ENCODE measurements at regions not wholly inside any gene's neighbourhood (a gene's known extent, or its start where the extent isn't known, plus 50 kb on each side); places are given as distances from the start of the nearest gene placed in this dataset.

DNA sequence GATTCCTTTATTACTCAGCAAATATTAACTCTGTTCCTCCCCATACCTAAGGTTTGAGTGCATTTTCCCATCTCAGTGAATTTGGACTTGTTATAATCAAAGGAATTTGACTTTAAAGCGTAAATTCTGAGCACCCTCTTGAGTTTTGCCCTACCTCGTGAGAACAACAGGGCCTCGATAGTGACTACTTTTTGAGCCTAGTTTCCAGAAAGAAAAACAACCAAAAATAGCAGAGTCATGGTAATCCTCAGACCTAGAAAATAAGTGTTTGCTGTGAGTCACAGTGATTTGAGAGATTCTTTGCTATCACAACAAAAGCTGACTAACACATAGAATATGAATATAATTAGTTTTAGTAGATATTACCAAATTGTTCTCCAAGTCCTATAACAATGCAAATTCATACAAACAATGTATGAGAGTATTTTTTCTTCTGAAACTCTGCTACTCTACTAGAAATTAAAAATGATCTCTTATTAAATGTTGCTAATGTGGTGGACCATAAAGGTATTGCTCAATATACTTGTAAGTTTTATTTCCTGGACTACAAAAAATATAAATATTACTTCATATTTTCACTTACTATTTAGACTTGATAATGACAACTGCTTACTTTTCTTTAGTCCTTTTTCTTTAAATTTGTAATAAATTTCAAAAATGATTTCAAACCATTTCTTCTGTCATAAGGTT lies 759.7 kb downstream of the BRINP1 start:
- DNase-seq = no peak

- DNase-seq = no peak
Measured at GRCh38 chr9:118612201-118612600, 757.0 kb downstream of the BRINP1 start.

GRCh38 chr9:118613996-118614395 lies 755.2 kb downstream of the BRINP1 start:
- no peak for DNase-seq

DNA sequence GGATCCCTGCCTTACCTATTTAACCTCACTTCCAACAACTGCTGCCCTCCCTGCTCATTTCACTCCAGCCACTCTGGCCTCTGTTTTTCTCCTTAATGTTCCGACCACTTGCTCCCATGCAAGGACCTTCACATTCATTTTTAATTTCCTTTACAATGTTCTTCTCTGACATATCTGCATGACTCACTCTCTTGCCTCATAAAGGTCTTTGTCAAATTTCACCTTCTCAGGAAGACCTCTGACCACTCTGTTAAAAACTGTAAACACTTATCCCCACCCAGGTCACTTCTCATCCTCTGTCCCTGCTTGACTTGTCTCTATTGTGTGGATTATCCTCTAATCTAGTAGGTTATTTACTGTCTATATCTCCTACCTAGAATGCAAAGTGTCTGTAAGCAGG lies 751.2 kb downstream of the BRINP1 start:
- DNase-seq = no peak

- no peak for DNase-seq
Measured at GRCh38 chr9:118618849-118619248, 750.4 kb downstream of the BRINP1 start.

DNA sequence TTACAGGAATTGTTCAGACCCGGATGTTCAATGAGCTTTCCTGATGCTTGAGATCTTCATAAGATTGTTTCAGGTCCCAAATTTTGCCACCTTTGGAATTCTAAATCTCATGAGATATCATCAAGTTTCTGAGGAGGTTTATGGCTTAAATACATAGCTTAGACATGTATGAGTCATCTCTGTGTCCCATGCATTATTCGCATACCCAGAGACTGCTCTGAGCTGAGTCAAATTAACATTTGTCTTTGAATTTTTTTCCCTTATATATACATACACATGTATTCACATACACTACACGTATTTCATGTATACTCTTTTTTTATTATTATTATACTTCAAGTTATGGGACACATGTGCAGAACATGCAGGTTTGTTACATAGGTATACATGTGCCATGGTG lies 744.6 kb downstream of the BRINP1 start:
- no peak for DNase-seq

DNA sequence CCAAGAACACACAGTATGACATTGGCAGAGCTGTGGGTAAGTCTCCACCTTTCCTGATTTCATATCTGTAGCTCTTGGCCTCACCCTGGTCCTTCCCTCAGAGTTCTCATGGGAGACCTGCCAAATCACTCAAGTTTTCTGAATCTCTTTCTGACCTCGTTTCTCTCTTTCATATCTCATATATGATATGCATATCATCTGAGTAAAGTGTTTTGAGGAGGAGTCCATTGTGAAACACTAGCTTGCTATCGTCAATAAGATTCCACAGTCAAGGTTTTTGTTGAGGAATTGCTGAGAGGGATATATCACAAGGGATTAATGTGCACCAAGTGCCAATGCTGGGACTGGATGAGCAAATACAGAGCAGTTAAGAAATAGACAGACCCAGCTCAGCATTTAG lies 739.2 kb downstream of the BRINP1 start:
- no peak for DNase-seq

GRCh38 chr9:118630931-118631595 lies 738.2 kb downstream of the BRINP1 start:
- no peak for DNase-seq

GRCh38 chr9:118631956-118632355 lies 737.3 kb downstream of the BRINP1 start:
- no peak for DNase-seq

- DNase-seq = no peak
Measured at GRCh38 chr9:118635416-118635815, 733.8 kb downstream of the BRINP1 start.

GRCh38 chr9:118637681-118638080 lies 731.6 kb downstream of the BRINP1 start:
- DNase-seq = no peak

GRCh38 chr9:118640836-118641560 lies 728.2 kb downstream of the BRINP1 start:
- no peak for DNase-seq

DNA sequence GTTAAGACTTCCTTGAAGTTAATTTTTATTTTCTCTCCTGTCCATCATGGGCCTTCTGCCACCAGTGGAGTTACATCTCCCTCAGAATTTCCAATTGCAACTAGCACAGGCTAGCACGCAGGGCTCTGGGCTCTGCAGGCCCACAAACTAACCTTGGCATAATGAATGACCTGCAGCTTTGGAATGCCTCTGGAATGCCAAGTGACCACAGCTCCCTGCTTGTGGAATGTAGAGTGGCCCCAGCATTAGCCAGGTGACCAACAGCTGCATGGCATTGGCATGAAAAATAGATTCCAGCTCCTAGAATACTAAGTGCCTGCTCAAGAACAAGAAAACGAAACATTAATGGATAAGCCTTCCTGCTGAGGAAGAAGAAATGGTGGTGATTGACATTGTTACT lies 726.1 kb downstream of the BRINP1 start:
- DNase-seq = no peak

DNA sequence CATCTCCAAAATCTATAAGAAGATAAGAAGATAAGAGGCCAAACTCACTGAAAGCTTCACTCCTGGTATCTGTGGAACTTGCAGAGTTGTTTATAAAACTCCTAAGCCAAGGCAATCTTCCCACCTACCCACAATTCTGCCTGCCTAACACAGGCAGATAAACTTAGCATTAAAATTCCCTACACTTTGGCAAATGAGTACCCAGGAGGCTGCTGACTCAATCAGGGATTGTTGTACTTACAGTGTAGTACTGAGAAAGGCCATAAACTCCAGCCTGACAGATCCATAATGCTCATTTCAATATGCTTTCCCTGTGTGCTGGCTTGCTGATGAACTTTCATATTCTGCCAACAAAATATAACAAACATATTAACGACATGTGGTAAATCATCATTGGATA lies 725.2 kb downstream of the BRINP1 start:
- DNase-seq = no peak

GRCh38 chr9:118647331-118647730 lies 721.9 kb downstream of the BRINP1 start:
- DNase-seq = no peak

DNA sequence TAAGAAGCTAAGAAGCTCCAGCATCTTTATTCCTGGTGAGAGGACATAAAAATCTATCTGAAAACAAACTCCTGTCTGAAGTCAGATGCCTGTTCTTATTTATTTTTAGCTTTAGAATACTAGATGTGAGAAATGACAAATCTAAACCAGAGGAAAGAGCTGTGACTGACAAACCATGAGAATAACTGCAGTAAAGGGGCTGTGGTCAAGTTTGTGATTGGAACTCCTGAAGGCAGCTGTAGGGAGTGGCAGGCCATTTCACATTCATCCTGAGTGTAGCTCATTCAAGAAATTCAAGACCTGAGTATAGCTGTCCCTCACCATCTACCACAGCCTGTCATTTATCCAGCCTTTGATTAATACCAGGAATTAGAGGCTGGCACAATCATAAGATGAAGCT lies 718.8 kb downstream of the BRINP1 start:
- no peak for DNase-seq

- no peak for DNase-seq
Measured at GRCh38 chr9:118651511-118651910, 717.7 kb downstream of the BRINP1 start.

DNA sequence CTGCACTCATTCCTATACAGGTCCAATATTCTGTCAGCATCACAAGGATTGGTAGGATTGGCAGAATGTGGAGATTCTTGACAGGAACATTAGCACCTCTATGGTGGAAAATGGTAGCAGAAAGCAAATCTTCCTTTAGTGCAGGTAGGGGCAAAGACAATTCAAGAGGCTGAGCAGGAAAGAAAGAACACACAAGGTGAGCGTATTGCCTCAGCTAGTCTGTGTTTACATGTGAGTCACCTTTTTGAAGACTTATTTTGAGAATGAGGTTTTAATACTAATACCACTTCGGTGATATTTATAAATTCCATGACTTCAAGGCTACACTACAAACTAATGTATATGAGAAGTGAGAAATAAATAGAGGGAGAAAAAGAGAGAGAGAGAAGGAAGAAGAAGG lies 717.0 kb downstream of the BRINP1 start:
- DNase-seq = no peak

DNA sequence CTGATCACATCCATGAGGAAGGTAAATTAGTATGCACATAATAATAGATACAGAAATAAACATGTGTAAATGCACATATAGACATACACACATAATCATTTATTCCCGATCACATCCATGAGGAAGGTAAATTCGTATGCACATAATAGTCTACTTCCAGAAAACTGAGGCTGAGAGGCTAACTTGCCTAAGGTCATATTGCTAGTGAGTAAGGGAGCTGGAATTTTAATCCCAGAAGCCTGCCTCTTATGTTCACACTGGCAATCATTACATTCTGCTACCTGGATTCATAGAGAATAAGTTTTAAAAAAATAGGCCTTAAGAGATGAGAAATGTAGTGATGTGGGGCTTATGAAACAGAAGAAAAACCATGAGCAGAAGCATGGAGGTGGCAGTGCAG lies 716.3 kb downstream of the BRINP1 start:
- no peak for DNase-seq

DNA sequence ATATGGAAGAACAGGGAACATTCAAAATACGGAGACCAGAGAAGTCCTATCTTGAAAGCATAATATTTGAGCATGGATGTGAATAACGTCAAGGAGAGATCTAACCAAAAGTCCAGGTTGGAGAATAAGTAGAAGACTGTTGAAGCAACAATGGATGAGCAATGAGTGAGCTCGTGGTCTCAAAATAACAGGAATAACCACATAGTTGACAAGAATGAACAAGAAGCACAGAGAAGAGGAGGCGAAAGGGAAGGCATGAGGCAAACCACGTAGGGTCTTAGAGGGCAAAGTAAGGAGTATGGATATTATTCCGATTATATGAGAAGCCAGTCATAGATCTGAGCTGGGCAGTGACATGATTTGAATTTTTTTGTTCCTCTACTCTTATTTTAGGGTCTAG lies 710.2 kb downstream of the BRINP1 start:
- DNase-seq = no peak

- no peak for DNase-seq
Measured at GRCh38 chr9:118665226-118665919, 703.9 kb downstream of the BRINP1 start.

DNA sequence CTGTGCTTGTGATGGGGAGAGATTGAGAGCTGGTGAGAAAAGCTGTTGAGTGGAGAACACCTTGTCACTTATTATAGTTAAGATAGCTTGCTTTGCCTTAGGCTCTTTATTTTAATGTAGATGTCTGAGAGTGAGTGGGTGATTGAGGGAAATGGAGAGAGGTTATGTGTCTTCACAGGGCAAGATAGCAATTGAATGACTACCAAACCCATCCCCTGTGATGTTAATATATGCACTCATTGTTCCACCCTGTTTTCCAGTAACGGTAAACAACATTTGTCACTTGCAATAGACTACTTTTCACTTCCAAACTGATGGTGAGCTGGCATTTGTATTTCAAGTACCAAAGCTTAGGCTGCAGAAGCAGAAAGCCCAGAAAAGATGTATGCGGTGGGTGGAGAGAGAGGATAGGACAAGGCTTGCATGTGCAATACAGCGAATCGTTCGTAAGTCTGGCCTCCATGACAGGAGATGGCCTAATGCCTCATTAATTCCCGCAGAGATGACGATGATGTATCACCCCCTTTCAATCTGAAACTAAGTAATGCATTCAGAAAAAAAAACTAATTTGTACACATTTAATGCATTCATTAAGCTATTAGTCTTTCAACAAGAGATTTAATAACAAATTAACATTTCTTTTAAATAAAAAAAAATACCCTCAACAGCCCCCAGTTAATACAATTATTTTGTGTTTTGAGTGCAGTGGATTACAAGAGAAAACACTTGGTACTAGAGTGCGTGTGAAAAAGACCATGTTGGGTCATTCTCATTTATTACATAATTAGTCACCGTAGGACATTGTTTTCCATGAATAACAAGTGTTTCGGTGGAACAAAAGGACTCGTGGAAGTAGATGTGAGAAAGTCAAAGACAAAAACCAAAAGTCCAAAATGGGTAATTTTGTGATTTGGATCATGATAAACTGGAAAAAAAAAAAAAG lies 699.0 kb downstream of the BRINP1 start:
- DNase-seq = no peak
